ENCODE measurements at regions not wholly inside any gene's neighbourhood (a gene's known extent, or its start where the extent isn't known, plus 50 kb on each side); places are given as distances from the start of the nearest gene placed in this dataset.

DNA sequence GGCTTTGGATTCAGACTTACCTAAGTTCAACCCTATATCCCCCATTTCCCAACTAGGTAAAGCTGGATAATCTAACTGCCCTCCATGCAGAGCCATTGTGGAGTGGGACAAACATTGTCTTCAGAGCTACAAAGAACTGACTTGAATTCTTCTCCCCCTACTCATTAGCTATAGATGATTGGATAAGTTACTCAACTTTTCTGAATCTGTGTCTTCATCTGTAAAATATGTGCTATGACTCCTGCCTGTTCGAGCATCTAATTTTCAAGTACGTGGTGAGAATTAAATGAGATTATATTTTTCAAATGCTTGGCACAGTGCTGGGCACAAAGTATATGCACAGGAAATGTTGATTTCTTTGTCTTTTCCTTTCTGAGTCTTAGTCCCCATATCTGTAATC is 240.3 kb upstream of the TCF21 start:
- H3K4me3 ChIP-seq (ENCODE audit: low read depth, low read length): no peak overlapping the region
- no peak for DNase-seq (ENCODE audit: low read depth)
- TF ChIP-seq, protein P1, sequence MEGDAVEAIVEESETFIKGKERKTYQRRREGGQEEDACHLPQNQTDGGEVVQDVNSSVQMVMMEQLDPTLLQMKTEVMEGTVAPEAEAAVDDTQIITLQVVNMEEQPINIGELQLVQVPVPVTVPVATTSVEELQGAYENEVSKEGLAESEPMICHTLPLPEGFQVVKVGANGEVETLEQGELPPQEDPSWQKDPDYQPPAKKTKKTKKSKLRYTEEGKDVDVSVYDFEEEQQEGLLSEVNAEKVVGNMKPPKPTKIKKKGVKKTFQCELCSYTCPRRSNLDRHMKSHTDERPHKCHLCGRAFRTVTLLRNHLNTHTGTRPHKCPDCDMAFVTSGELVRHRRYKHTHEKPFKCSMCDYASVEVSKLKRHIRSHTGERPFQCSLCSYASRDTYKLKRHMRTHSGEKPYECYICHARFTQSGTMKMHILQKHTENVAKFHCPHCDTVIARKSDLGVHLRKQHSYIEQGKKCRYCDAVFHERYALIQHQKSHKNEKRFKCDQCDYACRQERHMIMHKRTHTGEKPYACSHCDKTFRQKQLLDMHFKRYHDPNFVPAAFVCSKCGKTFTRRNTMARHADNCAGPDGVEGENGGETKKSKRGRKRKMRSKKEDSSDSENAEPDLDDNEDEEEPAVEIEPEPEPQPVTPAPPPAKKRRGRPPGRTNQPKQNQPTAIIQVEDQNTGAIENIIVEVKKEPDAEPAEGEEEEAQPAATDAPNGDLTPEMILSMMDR (IDR thresholded peaks at IDR 0.05; ENCODE audit: insufficient read depth, low read depth, low read length, missing control alignments): no peak

DNA sequence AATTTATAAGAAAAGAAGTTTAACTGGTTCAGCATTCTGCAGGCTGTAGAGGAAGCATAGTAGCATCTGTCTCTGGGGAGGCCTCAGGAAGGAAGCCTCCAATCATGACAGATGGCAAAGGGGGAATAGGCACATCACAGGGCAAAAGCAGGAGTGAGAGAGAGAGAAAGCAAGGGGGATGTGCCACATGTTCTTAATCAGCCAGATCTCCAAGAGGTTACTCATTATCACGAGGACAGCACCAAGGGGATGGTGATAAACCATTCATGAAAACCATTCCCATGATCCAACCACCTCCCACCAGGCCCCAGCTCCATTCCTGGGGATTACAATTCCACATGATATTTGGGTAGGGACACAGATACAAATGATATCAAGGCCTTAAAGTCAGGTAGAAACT is 217.5 kb upstream of the TCF21 start:
- no peak overlapping the region for H3K4me3 ChIP-seq (ENCODE audit: low read depth, low read length)
- TF ChIP-seq, protein P1 (IDR thresholded peaks at IDR 0.05; ENCODE audit: insufficient read depth, low read depth, low read length, missing control alignments): no peak

DNA sequence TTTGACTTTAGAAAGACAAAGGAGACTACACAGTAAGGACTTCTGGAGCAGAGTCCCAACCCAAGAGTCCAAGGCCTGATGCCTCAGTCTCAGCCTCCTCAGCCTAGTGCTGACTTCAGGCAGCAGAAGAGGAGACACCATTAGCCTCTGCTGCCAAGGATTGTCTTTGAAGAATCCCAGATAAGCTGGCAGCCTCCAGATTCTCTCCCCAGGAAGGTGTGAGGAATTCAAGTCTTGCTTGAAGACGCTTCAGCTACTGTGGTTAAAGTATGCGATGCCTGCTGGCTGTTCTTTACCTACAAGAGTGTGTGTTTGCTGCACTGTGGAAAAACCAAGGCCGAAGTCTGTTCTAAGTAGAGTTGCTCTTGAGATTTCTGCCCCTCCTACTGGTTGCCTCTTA is 215.9 kb upstream of the TCF21 start:
- TF ChIP-seq, protein P1 (IDR thresholded peaks at IDR 0.05; ENCODE audit: insufficient read depth, low read depth, low read length, missing control alignments): no peak
- no peak overlapping the region for H3K4me3 ChIP-seq (ENCODE audit: low read depth, low read length)
- DNase-seq (ENCODE audit: low read depth): no peak

More for the DNA sequence above, 217.5 kb upstream of the TCF21 start:
- no peak for DNase-seq (ENCODE audit: low read depth)

DNA sequence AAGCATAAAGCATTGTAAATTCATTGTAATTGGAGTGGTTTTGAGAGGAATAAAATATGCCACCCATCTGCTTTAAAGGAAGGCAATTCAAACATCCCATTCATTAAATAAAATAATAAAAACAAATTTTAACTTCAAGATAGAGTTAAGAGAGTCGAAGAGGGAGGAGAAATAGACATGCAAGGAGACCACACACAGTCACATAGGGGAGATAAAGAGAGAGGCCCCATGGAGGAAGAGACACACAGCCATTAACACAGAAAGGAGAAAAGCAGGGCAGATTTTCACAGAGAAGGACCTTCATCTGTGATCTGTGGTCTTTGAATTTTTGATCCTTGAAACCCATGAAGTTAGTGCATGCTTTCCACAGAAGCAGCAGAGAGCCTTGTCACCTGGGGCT is 214.3 kb upstream of the TCF21 start:
- H3K4me3 ChIP-seq (ENCODE audit: low read depth, low read length): no peak overlapping the region
- TF ChIP-seq, protein P1 (IDR thresholded peaks at IDR 0.05; ENCODE audit: insufficient read depth, low read depth, low read length, missing control alignments): no peak
- DNase-seq (ENCODE audit: low read depth): no peak

DNA sequence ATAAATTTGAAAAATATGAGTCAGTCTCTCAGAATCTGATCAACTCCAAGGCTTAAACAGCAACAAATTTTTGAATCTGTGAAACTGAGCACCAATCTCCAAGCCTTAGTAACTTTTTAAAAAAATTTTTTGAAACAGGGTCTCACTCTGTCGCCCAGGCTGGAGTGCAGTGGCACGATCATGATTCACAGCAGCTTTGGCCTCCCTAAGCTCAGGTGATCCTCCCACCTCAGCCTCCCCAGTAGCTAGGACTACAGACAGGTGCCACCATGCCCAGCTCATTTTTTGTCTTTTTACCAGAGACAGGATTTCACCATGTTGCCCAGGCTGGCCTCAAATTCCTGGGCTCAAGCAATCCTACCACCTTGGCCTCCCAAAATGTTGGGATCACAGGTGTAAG is 207.9 kb upstream of the TCF21 start:
- no peak for DNase-seq (ENCODE audit: low read depth)
- no peak overlapping the region for H3K4me3 ChIP-seq (ENCODE audit: low read depth, low read length)

DNA sequence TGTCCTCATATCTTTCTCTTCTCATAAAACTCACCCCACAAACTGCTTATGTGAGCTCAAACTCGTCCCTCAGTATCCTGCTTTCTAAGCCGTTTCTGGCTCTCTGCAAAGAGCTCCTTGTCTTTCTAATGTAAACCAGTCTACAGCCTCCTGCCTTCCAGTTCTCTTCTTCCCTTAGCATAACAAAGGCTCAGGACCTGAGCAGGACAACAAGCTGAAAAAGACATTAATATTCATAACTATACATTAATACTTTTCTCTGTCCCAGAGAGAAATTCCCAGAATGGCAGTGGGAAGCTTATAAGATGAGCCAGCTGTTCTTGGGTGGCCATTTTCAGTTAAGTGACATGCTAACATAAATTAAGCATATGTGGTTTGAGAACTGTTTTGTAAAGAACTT is 207.0 kb upstream of the TCF21 start:
- no peak for DNase-seq (ENCODE audit: low read depth)
- TF ChIP-seq, protein P1 (IDR thresholded peaks at IDR 0.05; ENCODE audit: insufficient read depth, low read depth, low read length, missing control alignments): no peak
- no peak overlapping the region for H3K4me3 ChIP-seq (ENCODE audit: low read depth, low read length)

More for the DNA sequence above, 207.9 kb upstream of the TCF21 start:
- TF ChIP-seq, protein P1 (IDR thresholded peaks at IDR 0.05; ENCODE audit: insufficient read depth, low read depth, low read length, missing control alignments): no peak

DNA sequence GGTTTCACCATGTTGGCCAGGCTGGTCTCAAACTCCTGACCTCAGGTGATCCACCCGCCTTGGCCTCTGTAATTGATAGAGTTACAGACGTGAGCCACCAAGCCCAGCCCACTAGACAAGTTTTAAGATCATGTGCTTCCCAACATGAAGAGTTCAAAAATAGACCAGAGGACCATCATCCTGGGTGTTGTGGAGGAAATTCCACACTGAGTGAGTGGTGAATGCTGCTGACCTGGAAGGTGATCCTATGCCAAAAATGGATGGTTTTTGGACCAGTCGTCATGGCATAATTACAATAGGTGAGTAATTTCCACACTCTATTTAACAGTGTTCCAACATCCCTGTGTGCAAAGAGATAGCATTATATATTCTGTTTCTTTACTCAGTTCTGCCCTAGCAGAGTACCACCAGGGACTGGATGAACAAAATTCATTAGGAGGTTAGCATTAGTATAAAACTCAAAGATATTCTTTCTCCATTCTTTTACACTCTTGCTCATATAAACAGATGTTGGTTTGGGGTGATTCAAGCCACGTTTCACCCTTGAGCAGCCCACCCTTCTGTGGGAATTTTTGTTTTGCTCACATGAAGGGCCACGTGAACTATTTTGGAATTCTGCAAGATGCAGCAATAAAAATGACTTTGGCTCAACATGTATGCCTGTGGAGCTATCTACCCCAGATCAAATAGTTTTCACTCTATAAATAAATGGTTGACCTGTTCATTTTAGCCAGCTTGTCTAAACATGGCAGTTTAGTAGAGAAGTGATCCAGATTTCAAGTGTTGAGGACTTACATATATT is 206.2 kb upstream of the TCF21 start:
- TF ChIP-seq, protein P1 (IDR thresholded peaks at IDR 0.05; ENCODE audit: insufficient read depth, low read depth, low read length, missing control alignments): no peak

More for the DNA sequence above, 206.2 kb upstream of the TCF21 start:
- no peak overlapping the region for H3K4me3 ChIP-seq (ENCODE audit: low read depth, low read length)
- DNase-seq (ENCODE audit: low read depth): no peak

Measured in GM12865 (cell line).